H1 (cell line): ENCODE measurements at regions not wholly inside any gene's neighbourhood (a gene's known extent, or its start where the extent isn't known, plus 50 kb on each side); places are given as distances from the start of the nearest gene placed in this dataset.

Experiments used
- CTCF ChIA-PET: fragments of 300-600 bp; sonication (Branson Sonifier 250); formaldehyde crosslinking; loops from one replicate; lab custom pipeline; 2021; ENCODE audit not compliant: partially characterized antibody; lab: Charles Lee
- POLR2A ChIA-PET: fragments of 300-600 bp; sonication (Branson Sonifier 250); formaldehyde crosslinking; loops from one replicate; lab custom pipeline; 2021; ENCODE audit warnings: inconsistent platforms; ENCODE audit not compliant: partially characterized antibody; lab: Charles Lee
- DNase-seq, 2 experiments: peaks; one replicate each; pipeline versions ENCODE4 v3.0.0 to v3.0.0-alpha.2; 2010 to 2022; ENCODE audit warnings: low spot score in 2 of 2, low read depth in 1 of 2, mixed read lengths in 1 of 2
- FAIRE-seq: peaks from 2 replicates; lab custom pipeline; 2011; peaks lifted over from hg19 to GRCh38; lab: Jason Lieb, UNC
- H2AFZ ChIP-seq: 2 replicates; pipeline ENCODE4 v1.8.1; 2012; ENCODE audit warnings: low read length, inconsistent platforms
- H2AK5ac ChIP-seq: 2 replicates; pipeline ENCODE4 v1.6.1; 2013; ENCODE audit warnings: low read depth, low read length
- H2BK120ac ChIP-seq: replicated peaks from 2 replicates; pipeline ENCODE3; 2013; ENCODE audit warnings: low read depth, low read length, inconsistent platforms
- H2BK12ac ChIP-seq: 2 replicates; pipeline ENCODE4 v1.6.1; 2013; ENCODE audit warnings: low read depth, low read length
- H2BK15ac ChIP-seq: 2 replicates; pipeline ENCODE4 v1.6.1; 2013; ENCODE audit warnings: low read length
- H2BK20ac ChIP-seq: 2 replicates; pipeline ENCODE4 v1.6.1; 2013; ENCODE audit warnings: low read length
- H2BK5ac ChIP-seq: 2 replicates; pipeline ENCODE4 v1.6.1; 2013; ENCODE audit warnings: low read depth, low read length
- H3K14ac ChIP-seq: 2 replicates; pipeline ENCODE4 v1.6.1; 2013; ENCODE audit warnings: inconsistent platforms; ENCODE audit not compliant: insufficient read length
- H3K18ac ChIP-seq: 2 replicates; pipeline ENCODE4 v1.6.1; 2013; ENCODE audit warnings: low read length; ENCODE audit errors: extremely low read depth
- H3K23ac ChIP-seq: 2 replicates; pipeline ENCODE4 v1.6.1; 2013; ENCODE audit warnings: inconsistent platforms; ENCODE audit not compliant: insufficient read length
- H3K23me2 ChIP-seq: 2 replicates; pipeline ENCODE4 v1.6.1; 2013; ENCODE audit warnings: low read depth, low read length
- H3K27ac ChIP-seq: 2 replicates; pipeline ENCODE4 v1.6.1; 2011; ENCODE audit warnings: low read depth, low read length, inconsistent platforms
- H3K27me3 ChIP-seq, 4 experiments: replicated peaks in 1 of 4; 1 replicate in 1 of 4; 2 replicates in 3 of 4; pipeline versions ENCODE4 v1.6.1 to v1.8.1; 2011 to 2013; ENCODE audit warnings: low read length in 3 of 4, mild to moderate bottlenecking in 3 of 4, inconsistent platforms in 2 of 4, mixed read lengths in 2 of 4, moderate library complexity in 1 of 4; ENCODE audit not compliant: control insufficient read depth in 3 of 4, insufficient read depth in 3 of 4; ENCODE audit errors: extremely low read depth in 1 of 4
- H3K36me3 ChIP-seq, 4 experiments: 2 replicates each; pipeline versions ENCODE4 v1.6.1 to v1.8.1; 2011 to 2013; ENCODE audit warnings: mild to moderate bottlenecking in 4 of 4, low read length in 3 of 4, moderate library complexity in 2 of 4, control low read depth in 1 of 4, inconsistent platforms in 1 of 4; ENCODE audit not compliant: insufficient read depth in 4 of 4, control insufficient read depth in 2 of 4
- H3K4ac ChIP-seq: replicated peaks from 2 replicates; pipeline ENCODE3; 2013; ENCODE audit warnings: low read length, low read depth, mixed read lengths, inconsistent platforms; ENCODE audit not compliant: insufficient read length
- H3K4me1 ChIP-seq, 4 experiments: replicated peaks in 1 of 4; 1 replicate in 1 of 4; 2 replicates in 3 of 4; pipeline versions ENCODE4 v1.6.1 to v1.8.1; 2011 to 2013; ENCODE audit warnings: low read length in 3 of 4, inconsistent platforms in 2 of 4, mixed read lengths in 1 of 4; ENCODE audit not compliant: insufficient read depth in 4 of 4, control insufficient read depth in 3 of 4
- H3K4me2 ChIP-seq, 2 experiments: 2 replicates each; pipeline versions ENCODE4 v1.6.1 to v1.8.1; 2011 to 2013; ENCODE audit warnings: low read depth in 2 of 2, low read length in 2 of 2, control low read depth in 1 of 2, inconsistent platforms in 1 of 2, mild to moderate bottlenecking in 1 of 2; ENCODE audit not compliant: insufficient read depth in 1 of 2
- H3K4me3 ChIP-seq, 4 experiments: fragments of 200-600, 300-600 bp in 1 of 4; sonication (generic), shearing (Covaris generic), sonication (Bioruptor Twin) in 1 of 4; 2 replicates each; pipeline versions ENCODE4 v1.5.1 to v1.8.1; 2011 to 2016; ENCODE audit warnings: low read length in 4 of 4, low read depth in 3 of 4, control low read depth in 2 of 4, inconsistent platforms in 2 of 4, mild to moderate bottlenecking in 2 of 4, mixed read lengths in 1 of 4, moderate library complexity in 1 of 4; ENCODE audit not compliant: insufficient read depth in 2 of 4; ENCODE audit errors: extremely low read depth in 1 of 4
- H3K56ac ChIP-seq: replicated peaks from 2 replicates; pipeline ENCODE3; 2013; ENCODE audit warnings: low read depth, mild to moderate bottlenecking, mixed read lengths, low read length, inconsistent platforms; ENCODE audit not compliant: insufficient read length
- H3K79me1 ChIP-seq: 2 replicates; pipeline ENCODE4 v1.6.1; 2013; ENCODE audit warnings: low read depth, low read length, control low read depth
- H3K79me2 ChIP-seq, 2 experiments: 2 replicates each; pipeline versions ENCODE4 v1.6.1 to v1.8.1; 2012 to 2013; ENCODE audit warnings: low read length in 2 of 2, mild to moderate bottlenecking in 2 of 2, inconsistent platforms in 1 of 2; ENCODE audit not compliant: insufficient read depth in 2 of 2, control insufficient read depth in 1 of 2
- H3K9ac ChIP-seq, 4 experiments: replicated peaks in 1 of 4; 1 replicate in 1 of 4; 2 replicates in 3 of 4; pipeline versions ENCODE4 v1.6.1 to v1.8.1; 2011 to 2013; ENCODE audit warnings: low read depth in 3 of 4, low read length in 3 of 4, control low read depth in 2 of 4, mild to moderate bottlenecking in 2 of 4, moderate library complexity in 2 of 4, inconsistent platforms in 1 of 4; ENCODE audit errors: extremely low read depth in 1 of 4
- H3K9me3 ChIP-seq, 2 experiments: 2 replicates each; pipeline versions ENCODE4 v1.6.1 to v1.8.1; 2012 to 2013; ENCODE audit warnings: mild to moderate bottlenecking in 2 of 2, moderate library complexity in 2 of 2, control low read depth in 1 of 2, inconsistent platforms in 1 of 2, low read depth in 1 of 2, low read length in 1 of 2, mixed read lengths in 1 of 2; ENCODE audit not compliant: insufficient read depth in 2 of 2
- H4K20me1 ChIP-seq, 2 experiments: replicated peaks in 1 of 2; 2 replicates each; pipeline versions ENCODE3 to v1.8.1; 2011 to 2013; ENCODE audit warnings: inconsistent platforms in 2 of 2, low read length in 2 of 2, mild to moderate bottlenecking in 1 of 2; ENCODE audit not compliant: insufficient read depth in 2 of 2, control insufficient read depth in 1 of 2
- H4K5ac ChIP-seq: 2 replicates; pipeline ENCODE4 v1.6.1; 2013; ENCODE audit warnings: low read length, low read depth, mixed read lengths, inconsistent platforms; ENCODE audit not compliant: insufficient read length
- H4K8ac ChIP-seq: 2 replicates; pipeline ENCODE4 v1.8.0; 2013; ENCODE audit warnings: mild to moderate bottlenecking, moderate library complexity, low read length, inconsistent platforms; ENCODE audit not compliant: insufficient read depth; ENCODE audit errors: extremely low read depth
- H4K91ac ChIP-seq: replicated peaks from 2 replicates; pipeline ENCODE3; 2013; ENCODE audit warnings: low read length, mixed read lengths, inconsistent platforms; ENCODE audit not compliant: insufficient read length
- ASH2L ChIP-seq: fragments of 200-600, 300-600 bp; sonication (generic); IDR thresholded peaks from one replicate; pipeline ENCODE4 v1.7.1; 2017; ENCODE audit warnings: low read length
- ATF3 ChIP-seq: IDR thresholded peaks from 2 replicates; pipeline ENCODE4 v1.6.1; 2011; ENCODE audit warnings: low read depth, mild to moderate bottlenecking, low read length; ENCODE audit not compliant: insufficient read depth
- CBX8 ChIP-seq: fragments of 300-800, 300-1000 bp; sonication (generic); IDR thresholded peaks from 2 replicates; pipeline ENCODE4 v1.7.1; 2016; ENCODE audit warnings: low read depth, low read length, borderline replicate concordance
- EP300 ChIP-seq, 2 experiments: IDR thresholded peaks; 1 replicate in 1 of 2; 2 replicates in 1 of 2; pipeline ENCODE4 v1.6.1; 2011 to 2012; ENCODE audit warnings: low read depth in 2 of 2, low read length in 2 of 2, mild to moderate bottlenecking in 2 of 2, borderline replicate concordance in 1 of 2, inconsistent platforms in 1 of 2, moderate library complexity in 1 of 2
- FOSL1 ChIP-seq: IDR thresholded peaks from 2 replicates; pipeline ENCODE4 v1.6.1; 2011; ENCODE audit warnings: mild to moderate bottlenecking, low read depth, low read length, moderate library complexity; ENCODE audit not compliant: insufficient read depth
- HDAC6 ChIP-seq: IDR thresholded peaks from one replicate; pipeline ENCODE4 v1.7.1; 2012; ENCODE audit warnings: low read depth, mild to moderate bottlenecking, inconsistent platforms, low read length, moderate library complexity
- JUND ChIP-seq: IDR thresholded peaks from 2 replicates; pipeline ENCODE4 v1.6.1; 2011; ENCODE audit warnings: mild to moderate bottlenecking, improper control_type of control experiment, low read length
- KDM5A ChIP-seq: fragments of 200-600 bp; IDR thresholded peaks from 2 replicates; pipeline ENCODE4 v1.7.1; 2012; ENCODE audit warnings: mild to moderate bottlenecking, low read length, inconsistent platforms, mixed read lengths
- MAFK ChIP-seq: IDR thresholded peaks from 2 replicates; pipeline ENCODE4 v1.6.1; 2012; ENCODE audit warnings: low read depth, mild to moderate bottlenecking, improper control_type of control experiment, low read length
- NANOG ChIP-seq: IDR thresholded peaks from 2 replicates; pipeline ENCODE4 v1.6.1; 2011; ENCODE audit warnings: low read length, low read depth, mild to moderate bottlenecking, inconsistent platforms; ENCODE audit not compliant: insufficient read depth, poor library complexity, severe bottlenecking
- POLR2AphosphoS5 ChIP-seq: IDR thresholded peaks from 2 replicates; pipeline ENCODE4 v1.6.1; 2011; ENCODE audit warnings: low read depth, low read length
- SIN3A ChIP-seq, 2 experiments: IDR thresholded peaks in 1 of 2; conservative IDR thresholded peaks in 1 of 2; 2 replicates each; pipeline ENCODE4 v1.6.1; 2011 to 2012; ENCODE audit warnings: low read length in 2 of 2, improper control_type of control experiment in 1 of 2, low read depth in 1 of 2, mild to moderate bottlenecking in 1 of 2
- SUZ12 ChIP-seq: fragments of 200-600 bp; sonication (generic); IDR thresholded peaks from 2 replicates; pipeline ENCODE4 v1.6.1; 2012; ENCODE audit warnings: mild to moderate bottlenecking, inconsistent platforms, low read length, moderate library complexity, mixed read lengths
- TAF1 ChIP-seq: IDR thresholded peaks from 2 replicates; pipeline ENCODE4 v1.6.1; 2011; ENCODE audit warnings: mild to moderate bottlenecking, low read depth, low read length
- WGBS, 2 experiments: shearing (Covaris generic) in 1 of 2; methylation state at CpG; one replicate each; pipeline versions ENCODE4 v1.1.6 to v1.1.7; 2013 to 2015; ENCODE audit warnings: low lambda C conversion rate in 2 of 2, mixed read lengths in 2 of 2, inconsistent platforms in 1 of 2, low coverage in 1 of 2, missing lambda C conversion rate in 1 of 2; ENCODE audit not compliant: insufficient replicate concordance in 2 of 2, insufficient coverage in 1 of 2, insufficient read length in 1 of 2; ENCODE audit errors: extremely low coverage in 1 of 2, missing lambda C conversion rate in 1 of 2; 5-methylcytosine and 5-hydroxymethylcytosine counted together

DNA sequence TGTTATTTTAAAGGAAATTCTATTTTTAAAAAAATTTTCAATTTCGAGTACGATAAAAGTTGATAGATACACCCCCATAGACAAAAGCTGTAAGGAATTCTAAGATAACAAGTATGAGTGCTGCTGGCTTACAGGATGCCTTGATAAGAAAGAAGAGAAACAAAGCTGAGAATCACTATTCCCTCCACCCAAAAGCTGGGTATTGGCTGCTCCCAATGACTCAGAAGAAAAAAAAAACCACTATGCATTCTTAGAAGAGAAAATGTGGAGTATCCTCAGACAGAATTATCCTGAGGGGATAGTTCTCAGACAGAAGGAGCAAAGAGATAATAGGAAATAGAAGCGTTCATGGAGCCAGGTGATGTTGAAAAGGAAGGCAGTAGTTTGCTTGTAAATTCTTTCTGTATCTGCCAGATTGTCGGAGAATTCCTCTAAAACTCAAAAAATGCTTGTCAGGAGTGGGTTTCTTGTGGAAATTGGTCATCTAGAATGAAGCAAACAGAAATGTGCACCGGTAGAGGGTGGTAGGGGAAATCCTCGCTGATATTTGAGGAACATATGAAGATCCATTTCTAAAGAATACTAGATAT lies 217.5 kb upstream of the ADAMTS3 start:
- Histone ChIP-seq H2BK20ac (no peak overlapping the region), H2AFZ (no peak overlapping the region), H2BK120ac (no peak overlapping the region), H3K56ac (no peak overlapping the region), H3K27me3 (no peaks in the 10 kb centered on the region), H3K14ac (no peak overlapping the region), H4K91ac (no peak overlapping the region), H2BK15ac (no peak overlapping the region), H3K79me2 (no peaks in the 10 kb centered on the region), H3K27ac (no peak overlapping the region), H4K8ac (no peak overlapping the region), H3K9ac (no peak overlapping the region), H3K9me3 (no peaks in the 10 kb centered on the region), H4K5ac (no peak overlapping the region), H3K4me2 (no peak overlapping the region), H3K4me3 (no peak overlapping the region), H2BK12ac (no peak overlapping the region), H2BK5ac (no peak overlapping the region), H3K4me1 (no peaks in the 10 kb centered on the region), H3K36me3 (no peaks in the 10 kb centered on the region), H3K23me2 (no peaks in the 10 kb centered on the region), H3K18ac (no peak overlapping the region), H3K4ac (no peak overlapping the region), H4K20me1 (no peaks in the 10 kb centered on the region), H3K79me1 (no peaks in the 10 kb centered on the region), H2AK5ac (no peak overlapping the region), H3K23ac (no peak overlapping the region)
- no peak for FAIRE-seq
- WGBS, 2 experiments = 93% methylated on average over 6 of the region's 6 CpGs; no CpG with 5 or more reads in 1 of the 2 experiments
- no peak for DNase-seq
- ChIA-PET CTCF (no interaction called here), POLR2A (no interaction called here)
- TF ChIP-seq CBX8 = no peak
- TF ChIP-seq TAF1 = no peak
- no peak for TF ChIP-seq FOSL1
- TF ChIP-seq JUND = no peak
- no peak for TF ChIP-seq MAFK
- TF ChIP-seq HDAC6 = no peak
- TF ChIP-seq SIN3A (conservative IDR thresholded peaks at IDR 0.05 in 1 of 2, IDR thresholded peaks at IDR 0.05 in 1 of 2; ENCODE audit: low read depth in 1 of 2, low read length in 2 of 2) = no peak
- TF ChIP-seq EP300 (IDR thresholded peaks at IDR 0.05; ENCODE audit: borderline replicate concordance in 1 of 2, low read depth in 2 of 2, low read length in 2 of 2) = no peak
- TF ChIP-seq ATF3 = no peak
- TF ChIP-seq ASH2L = no peak
- no peak for TF ChIP-seq POLR2AphosphoS5
- TF ChIP-seq KDM5A = no peak
- no peak for TF ChIP-seq SUZ12
- TF ChIP-seq NANOG = no peak
